ENCODE measurements at regions not wholly inside any gene's neighbourhood (a gene's known extent, or its start where the extent isn't known, plus 50 kb on each side); places are given as distances from the start of the nearest gene placed in this dataset.

- TF ChIP-seq CTCF (conservative IDR thresholded peaks at IDR 0.05; ENCODE audit: low read depth, low read length): no peak
- DNase-seq (ENCODE audit: low read depth): no peak
- H3K4me3 ChIP-seq (ENCODE audit: low read depth, low read length): no peak overlapping the region
These were observed 124.9 kb upstream of the CST7 start for GRCh38 chr20:24823989-24824693.

DNA sequence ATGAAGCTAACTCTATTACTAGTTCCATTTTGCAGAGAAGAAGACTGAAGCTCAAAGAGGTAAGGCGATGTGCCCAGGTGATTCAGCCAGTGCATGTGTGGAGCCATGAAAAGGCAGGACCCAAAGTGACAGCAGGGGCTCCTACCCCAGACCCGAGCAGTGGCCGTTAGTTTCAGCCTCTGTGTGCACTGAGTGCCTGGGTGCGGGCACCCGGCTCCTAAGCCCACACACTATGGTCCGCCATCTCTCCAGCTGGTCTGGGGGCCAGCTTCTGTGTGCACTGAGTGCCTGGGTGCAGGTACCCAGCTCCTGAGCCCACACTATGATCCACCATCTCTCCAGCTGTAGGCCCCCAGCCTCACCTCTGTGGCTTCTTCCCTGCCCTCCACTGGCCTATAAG lies 123.5 kb upstream of the CST7 start:
- TF ChIP-seq CTCF (conservative IDR thresholded peaks at IDR 0.05; ENCODE audit: low read depth, low read length): no peak

DNA sequence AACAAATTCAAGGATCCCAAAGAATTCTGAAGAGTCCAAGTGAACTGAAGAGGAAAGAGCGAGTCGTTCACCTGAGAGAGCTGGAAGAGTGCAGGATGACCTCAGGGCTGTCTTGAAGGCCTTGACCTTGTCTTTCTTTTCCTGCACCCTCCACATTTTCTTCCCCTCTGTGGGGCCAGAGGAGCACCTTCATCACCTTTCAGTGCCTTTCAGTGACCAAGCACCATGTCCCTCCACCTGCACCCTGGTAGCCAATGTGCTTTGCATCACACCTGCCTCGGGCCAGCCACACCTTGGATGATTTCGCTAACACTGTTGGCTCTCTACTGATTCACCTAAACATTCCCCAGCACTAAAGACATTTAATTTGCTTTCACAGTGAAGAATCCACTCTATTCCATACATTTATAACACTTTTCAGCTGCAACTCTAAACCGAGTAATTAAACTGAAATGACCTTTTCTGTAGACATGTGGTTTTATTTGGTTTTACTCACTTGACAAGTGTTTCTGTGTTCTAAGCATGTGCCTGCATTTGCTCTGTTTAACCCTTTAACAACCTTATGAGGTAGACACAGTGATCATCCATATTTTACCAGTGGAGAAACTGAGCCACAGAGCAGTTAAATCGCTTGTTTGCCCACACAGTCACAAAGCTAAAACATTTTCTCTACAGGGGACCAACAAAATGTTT lies 121.3 kb upstream of the CST7 start:
- H3K4me3 ChIP-seq (ENCODE audit: low read depth, low read length): no peak overlapping the region
- no peak for TF ChIP-seq CTCF (conservative IDR thresholded peaks at IDR 0.05; ENCODE audit: low read depth, low read length)
- no peak for DNase-seq (ENCODE audit: low read depth)

More for the DNA sequence above, 123.5 kb upstream of the CST7 start:
- no peak overlapping the region for H3K4me3 ChIP-seq (ENCODE audit: low read depth, low read length)
- no peak for DNase-seq (ENCODE audit: low read depth)

GRCh38 chr20:24828992-24829648 lies 119.9 kb upstream of the CST7 start:
- no peak overlapping the region for H3K4me3 ChIP-seq (ENCODE audit: low read depth, low read length)
- no peak for TF ChIP-seq CTCF (conservative IDR thresholded peaks at IDR 0.05; ENCODE audit: low read depth, low read length)
- no peak for DNase-seq (ENCODE audit: low read depth)

- no peak for DNase-seq (ENCODE audit: low read depth)
- H3K4me3 ChIP-seq (ENCODE audit: low read depth, low read length): no peak overlapping the region
- TF ChIP-seq CTCF (conservative IDR thresholded peaks at IDR 0.05; ENCODE audit: low read depth, low read length): no peak
These were observed 119.3 kb upstream of the CST7 start for GRCh38 chr20:24829649-24830370.

- no peak for TF ChIP-seq CTCF (conservative IDR thresholded peaks at IDR 0.05; ENCODE audit: low read depth, low read length)
- H3K4me3 ChIP-seq (ENCODE audit: low read depth, low read length): no peak overlapping the region
- DNase-seq (ENCODE audit: low read depth): no peak
These were observed 118.4 kb upstream of the CST7 start for GRCh38 chr20:24830649-24831048.

All from epithelial cell of proximal tubule (primary cell).